ENCODE measurements at regions not wholly inside any gene's neighbourhood (a gene's known extent, or its start where the extent isn't known, plus 50 kb on each side); places are given as distances from the start of the nearest gene placed in this dataset.

- Mint-ChIP-seq H3K4me1 (ENCODE audit: low read depth, unreplicated experiment) (no peaks in the 10 kb centered on the region), H3K27ac (ENCODE audit: unreplicated experiment) (no peak overlapping the region), H3K4me3 (ENCODE audit: low read depth, unreplicated experiment) (no peak overlapping the region), H3K27me3 (ENCODE audit: unreplicated experiment) (no peaks in the 10 kb centered on the region), H3K9me3 (ENCODE audit: low read depth, unreplicated experiment) (peaks cover 16% of the 10 kb centered on the region), H3K36me3 (ENCODE audit: insufficient read depth, unreplicated experiment) (no peaks in the 10 kb centered on the region)
- CTCF ChIA-PET, result no interaction called here
- BruUV-seq (replicated peaks), result no TSS peak
- intact Hi-C loops (cut with micrococcal nuclease; ENCODE audit: unreplicated experiment), result no loop called here
- TF ChIP-seq CTCF (IDR thresholded peaks at IDR 0.05; ENCODE audit: unreplicated experiment), result no peak
- DNase-seq, result no peak
Observed at GRCh38 chr5:17819783-17820182, 185.5 kb downstream of the TAF11L14 start.

GRCh38 chr5:17828681-17829080 is 194.4 kb downstream of the TAF11L14 start:
- intact Hi-C loops (cut with micrococcal nuclease; ENCODE audit: unreplicated experiment), result no loop called here
- no peak for DNase-seq
- TF ChIP-seq CTCF (IDR thresholded peaks at IDR 0.05; ENCODE audit: unreplicated experiment), result no peak
- Mint-ChIP-seq H3K27me3 (ENCODE audit: unreplicated experiment) (no peaks in the 10 kb centered on the region), H3K36me3 (ENCODE audit: insufficient read depth, unreplicated experiment) (no peaks in the 10 kb centered on the region), H3K4me1 (ENCODE audit: low read depth, unreplicated experiment) (no peaks in the 10 kb centered on the region), H3K9me3 (ENCODE audit: low read depth, unreplicated experiment) (peaks cover 9% of the 10 kb centered on the region), H3K4me3 (ENCODE audit: low read depth, unreplicated experiment) (no peak overlapping the region), H3K27ac (ENCODE audit: unreplicated experiment) (no peak overlapping the region)
- BruUV-seq (replicated peaks), result no TSS peak
- CTCF ChIA-PET, result no interaction called here

- DNase-seq, result no peak
- TF ChIP-seq CTCF (IDR thresholded peaks at IDR 0.05; ENCODE audit: unreplicated experiment), result no peak
- Mint-ChIP-seq H3K27ac (ENCODE audit: unreplicated experiment) (no peak overlapping the region), H3K4me1 (ENCODE audit: low read depth, unreplicated experiment) (no peaks in the 10 kb centered on the region), H3K27me3 (ENCODE audit: unreplicated experiment) (no peaks in the 10 kb centered on the region), H3K4me3 (ENCODE audit: low read depth, unreplicated experiment) (no peak overlapping the region), H3K36me3 (ENCODE audit: insufficient read depth, unreplicated experiment) (no peaks in the 10 kb centered on the region), H3K9me3 (ENCODE audit: low read depth, unreplicated experiment) (peaks cover 9% of the 10 kb centered on the region)
- intact Hi-C loops (cut with micrococcal nuclease; ENCODE audit: unreplicated experiment), result no loop called here
- BruUV-seq (replicated peaks), result no TSS peak
- CTCF ChIA-PET, result no interaction called here
Observed at GRCh38 chr5:17829456-17829855, 195.2 kb downstream of the TAF11L14 start.

GRCh38 chr5:17831279-17831678 is 197.0 kb downstream of the TAF11L14 start:
- CTCF ChIA-PET, result no interaction called here
- Mint-ChIP-seq H3K27ac (ENCODE audit: unreplicated experiment) (no peak overlapping the region), H3K4me1 (ENCODE audit: low read depth, unreplicated experiment) (no peaks in the 10 kb centered on the region), H3K9me3 (ENCODE audit: low read depth, unreplicated experiment) (peaks cover 5% of the 10 kb centered on the region), H3K36me3 (ENCODE audit: insufficient read depth, unreplicated experiment) (no peaks in the 10 kb centered on the region), H3K4me3 (ENCODE audit: low read depth, unreplicated experiment) (no peak overlapping the region), H3K27me3 (ENCODE audit: unreplicated experiment) (no peaks in the 10 kb centered on the region)
- intact Hi-C loops (cut with micrococcal nuclease; ENCODE audit: unreplicated experiment), result no loop called here
- BruUV-seq (replicated peaks), result no TSS peak
- no peak for DNase-seq
- no peak for TF ChIP-seq CTCF (IDR thresholded peaks at IDR 0.05; ENCODE audit: unreplicated experiment)
